OCI-LY7 (cell line): ENCODE measurements at regions not wholly inside any gene's neighbourhood (a gene's known extent, or its start where the extent isn't known, plus 50 kb on each side); places are given as distances from the start of the nearest gene placed in this dataset.

Source experiments
- BruUV-seq: library from RNA; stranded (reverse); fragments of 400-500 nt; replicated peaks from 2 replicates; lab custom pipeline; 2021; lab: Mats Ljungman, UMichigan
- CTCF ChIA-PET: fragments of 300-600 bp; sonication (Branson Sonifier 250); formaldehyde crosslinking; loops from one replicate; lab custom pipeline; 2022; ENCODE audit warnings: antibody characterized with exemption; ENCODE audit not compliant: unreplicated experiment; lab: Charles Lee
- POLR2A ChIA-PET: fragments of 300-600 bp; sonication (Branson Sonifier 250); formaldehyde crosslinking; loops from one replicate; lab custom pipeline; 2022; ENCODE audit warnings: antibody characterized with exemption; lab: Charles Lee
- DNase-seq: peaks from one replicate; pipeline ENCODE4 v3.0.0-alpha.2; 2015; ENCODE audit warnings: low spot score
- H2AFZ ChIP-seq: fragments of 200-600 bp; sonication (generic), shearing (Covaris generic); 2 replicates; pipeline ENCODE4 v1.6.1; 2014; ENCODE audit warnings: mild to moderate bottlenecking, antibody characterized with exemption, low read length, moderate library complexity
- H3K27ac ChIP-seq: fragments of 200-600 bp; sonication (generic); 2 replicates; pipeline ENCODE4 v1.5.1; 2014; ENCODE audit warnings: mixed run types, low read depth, mild to moderate bottlenecking, moderate library complexity, low read length, inconsistent platforms; ENCODE audit not compliant: poor library complexity, severe bottlenecking
- H3K36me3 ChIP-seq: fragments of 200-600 bp; sonication (generic); 2 replicates; pipeline ENCODE4 v1.6.1; 2014; ENCODE audit warnings: mild to moderate bottlenecking, antibody characterized with exemption, low read length, moderate library complexity, mixed read lengths; ENCODE audit not compliant: insufficient read depth
- H3K4me1 ChIP-seq: fragments of 200-600 bp; sonication (generic); 2 replicates; pipeline ENCODE4 v1.5.1; 2014; ENCODE audit warnings: mild to moderate bottlenecking, low read length; ENCODE audit not compliant: insufficient read depth, poor library complexity, severe bottlenecking
- H3K4me2 ChIP-seq: fragments of 200-600 bp; sonication (generic); 2 replicates; pipeline ENCODE4 v1.6.1; 2014; ENCODE audit warnings: mild to moderate bottlenecking, low read length
- H3K4me3 ChIP-seq: fragments of 200-600 bp; sonication (generic); 2 replicates; pipeline ENCODE4 v1.5.1; 2014; ENCODE audit warnings: mild to moderate bottlenecking, low read depth, low read length; ENCODE audit not compliant: poor library complexity, severe bottlenecking
- H3K79me2 ChIP-seq: fragments of 200-600 bp; sonication (generic); 2 replicates; pipeline ENCODE4 v1.6.1; 2016; ENCODE audit warnings: low read depth, mild to moderate bottlenecking, low read length, moderate library complexity, mixed read lengths; ENCODE audit not compliant: insufficient read depth
- H3K9me2 ChIP-seq: fragments of 200-600 bp; sonication (generic); 2 replicates; pipeline ENCODE4 v1.6.1; 2016; ENCODE audit warnings: mild to moderate bottlenecking, low read length, mixed read lengths; ENCODE audit not compliant: insufficient read depth
- H3K9me3 ChIP-seq: fragments of 200-600 bp; sonication (generic); 2 replicates; pipeline ENCODE4 v1.6.1; 2014; ENCODE audit warnings: mild to moderate bottlenecking, mixed run types, low read length, mixed read lengths
- H4K20me1 ChIP-seq: fragments of 200-600 bp; sonication (generic); 2 replicates; pipeline ENCODE4 v1.6.1; 2014; ENCODE audit warnings: mild to moderate bottlenecking, antibody characterized with exemption, low read length, moderate library complexity, mixed read lengths; ENCODE audit not compliant: insufficient read depth
- CTCF ChIP-seq: fragments of 200-600 bp; sonication (generic); conservative IDR thresholded peaks from 2 replicates; pipeline ENCODE4 v1.5.1; 2014; ENCODE audit warnings: mild to moderate bottlenecking, antibody characterized with exemption, low read length, moderate library complexity, mixed read lengths
- EZH2phosphoT487 ChIP-seq: fragments of 200-600 bp; sonication (generic); IDR thresholded peaks from 2 replicates; pipeline ENCODE4 v1.6.1; 2018; ENCODE audit warnings: low read depth, borderline replicate concordance, mild to moderate bottlenecking, mixed run types, antibody characterized with exemption, low read length, moderate library complexity, mixed read lengths
- intact Hi-C: fragments of 100-400 bp; cut with micrococcal nuclease; formaldehyde crosslinking; loops from one replicate; pipeline ENCODE4 v1.10.0; 2022; ENCODE audit not compliant: unreplicated experiment

GRCh38 chr3:148077318-148077923 lies 620.3 kb upstream of the AGTR1 start:
- no peaks in the 10 kb centered on the region for H3K9me2 ChIP-seq
- H3K36me3 ChIP-seq, result no peaks in the 10 kb centered on the region
- no peak overlapping the region for H2AFZ ChIP-seq
- H3K4me2 ChIP-seq, result no peak overlapping the region
- H3K4me1 ChIP-seq, result no peaks in the 10 kb centered on the region
- ChIA-PET CTCF (no interaction called here), POLR2A (interaction anchor here (0.6 to 3.0 kb wide), 3 partner anchors 9 to 439 kb away, joined by 3 to 9 read pairs (median 3); no protein-coding TSS in a partner anchor)
- no peaks in the 10 kb centered on the region for H3K79me2 ChIP-seq
- H4K20me1 ChIP-seq, result no peaks in the 10 kb centered on the region
- intact Hi-C loops, result no loop called here
- no TSS peak for BruUV-seq
- no peak overlapping the region for H3K27ac ChIP-seq
- TF ChIP-seq CTCF (peak; percentile 81), EZH2phosphoT487 (no peak)
- no peaks in the 10 kb centered on the region for H3K9me3 ChIP-seq
- peak; percentile 10 for DNase-seq
- H3K4me3 ChIP-seq, result no peak overlapping the region

DNA sequence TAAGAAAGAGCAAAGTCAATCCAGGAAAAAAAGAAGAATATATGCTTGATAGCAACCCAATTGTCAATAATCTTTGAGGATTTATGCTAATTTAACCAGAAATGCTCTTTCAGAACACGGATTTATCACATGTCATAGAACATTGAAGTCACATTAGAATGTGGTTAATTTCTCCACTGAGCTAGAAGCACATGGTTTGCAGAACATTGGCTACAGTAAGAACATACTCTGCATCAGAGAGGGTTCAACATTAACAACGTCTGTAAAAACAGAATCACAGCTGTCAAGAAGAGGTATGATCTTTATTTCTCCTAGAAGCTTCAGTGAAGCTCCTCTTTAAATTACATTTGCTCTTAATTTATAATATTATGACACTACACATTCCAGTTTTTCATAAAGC lies 619.7 kb upstream of the AGTR1 start:
- TF ChIP-seq EZH2phosphoT487 (no peak), CTCF (no peak)
- H3K27ac ChIP-seq, result no peak overlapping the region
- intact Hi-C loops, result no loop called here
- no peaks in the 10 kb centered on the region for H3K4me1 ChIP-seq
- no peaks in the 10 kb centered on the region for H3K79me2 ChIP-seq
- no TSS peak for BruUV-seq
- H3K4me3 ChIP-seq, result no peak overlapping the region
- no peaks in the 10 kb centered on the region for H3K9me3 ChIP-seq
- no peak overlapping the region for H3K4me2 ChIP-seq
- CTCF ChIA-PET, result no interaction called here
- DNase-seq, result no peak
- H3K9me2 ChIP-seq, result no peaks in the 10 kb centered on the region
- H3K36me3 ChIP-seq, result no peaks in the 10 kb centered on the region
- no peaks in the 10 kb centered on the region for H4K20me1 ChIP-seq
- POLR2A ChIA-PET, result interaction anchor here (0.6 to 3.0 kb wide), 2 partner anchors 9 to 439 kb away, joined by 3 to 9 read pairs; no protein-coding TSS in a partner anchor
- H2AFZ ChIP-seq, result no peak overlapping the region

GRCh38 chr3:148078658-148079057 lies 619.0 kb upstream of the AGTR1 start:
- DNase-seq, result no peak
- ChIA-PET CTCF (no interaction called here), POLR2A (interaction anchor here (3.0 kb wide), 1 partner anchor 8 kb away, joined by 9 read pairs; no protein-coding TSS in a partner anchor)
- no peaks in the 10 kb centered on the region for H4K20me1 ChIP-seq
- no peak overlapping the region for H3K4me2 ChIP-seq
- no peaks in the 10 kb centered on the region for H3K4me1 ChIP-seq
- H3K27ac ChIP-seq, result no peak overlapping the region
- H3K36me3 ChIP-seq, result no peaks in the 10 kb centered on the region
- H3K4me3 ChIP-seq, result no peak overlapping the region
- no peaks in the 10 kb centered on the region for H3K9me3 ChIP-seq
- H3K9me2 ChIP-seq, result no peaks in the 10 kb centered on the region
- no peaks in the 10 kb centered on the region for H3K79me2 ChIP-seq
- TF ChIP-seq CTCF, result no peak
- no peak for TF ChIP-seq EZH2phosphoT487
- intact Hi-C loops, result no loop called here
- H2AFZ ChIP-seq, result no peak overlapping the region
- no TSS peak for BruUV-seq
